Neutrophil (primary cell): ENCODE measurements at regions not wholly inside any gene's neighbourhood (a gene's known extent, or its start where the extent isn't known, plus 50 kb on each side); places are given as distances from the start of the nearest gene placed in this dataset.

Experiments used
- H3K27ac ChIP-seq: fragments of 200-600 bp; sonication (generic); 2 replicates; pipeline ENCODE4 v1.5.1; 2016; ENCODE audit warnings: mild to moderate bottlenecking, moderate library complexity
- H3K27me3 ChIP-seq: fragments of 200-600 bp; sonication (generic); 2 replicates; pipeline ENCODE4 v1.6.0; 2016; ENCODE audit warnings: mild to moderate bottlenecking
- H3K36me3 ChIP-seq: fragments of 200-600 bp; sonication (generic); 2 replicates; pipeline ENCODE4 v1.5.1; 2017
- H3K4me1 ChIP-seq, 2 experiments: fragments of 200-600 bp in 1 of 2; sonication (generic) in 1 of 2; 1 replicate in 1 of 2; 2 replicates in 1 of 2; pipeline versions ENCODE4 v1.5.1 to v1.6.1; 2013 to 2016; ENCODE audit warnings: low read depth in 1 of 2, low read length in 1 of 2, mild to moderate bottlenecking in 1 of 2, moderate library complexity in 1 of 2; ENCODE audit not compliant: control insufficient read depth in 1 of 2, insufficient read depth in 1 of 2
- H3K4me3 ChIP-seq, 2 experiments: fragments of 200-600 bp in 1 of 2; sonication (generic) in 1 of 2; 1 replicate in 1 of 2; 2 replicates in 1 of 2; pipeline ENCODE4 v1.5.1; 2013 to 2016; ENCODE audit warnings: low read depth in 1 of 2, low read length in 1 of 2, mild to moderate bottlenecking in 1 of 2, moderate library complexity in 1 of 2
- H3K9me3 ChIP-seq: fragments of 200-600 bp; sonication (generic); 2 replicates; pipeline ENCODE4 v1.5.1; 2016
- CTCF ChIP-seq: fragments of 200-600 bp; sonication (generic); IDR thresholded peaks from 2 replicates; pipeline ENCODE4 v1.5.1; 2016; ENCODE audit warnings: antibody characterized with exemption

- no peak for TF ChIP-seq CTCF
- Histone ChIP-seq H3K4me3 (no peak overlapping the region), H3K4me1 (no peaks in the 10 kb centered on the region), H3K27me3 (no peaks in the 10 kb centered on the region), H3K36me3 (no peaks in the 10 kb centered on the region), H3K27ac (no peak overlapping the region), H3K9me3 (no peaks in the 10 kb centered on the region)
Measured at GRCh38 chr15:95416576-95416975, 913.9 kb upstream of the NR2F2 start.

DNA sequence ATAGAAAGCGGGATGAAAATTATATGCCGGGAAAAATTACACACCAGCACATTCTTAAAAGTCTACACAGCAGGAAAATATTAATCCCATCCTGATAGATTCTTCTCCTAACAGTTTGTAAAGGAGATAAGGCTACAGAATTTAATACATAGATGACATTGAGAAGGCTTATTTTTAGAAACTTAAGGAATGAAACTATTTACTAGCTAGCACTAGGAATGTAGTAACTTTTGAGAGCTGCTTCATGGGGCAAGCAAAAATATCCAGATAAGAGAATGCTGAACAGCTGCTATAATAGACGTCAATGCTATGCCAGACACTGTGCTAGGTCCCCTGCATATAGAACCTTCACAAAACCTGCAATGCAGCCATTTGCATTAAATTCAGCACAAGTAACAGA, 912.7 kb upstream of the NR2F2 start:
- Histone ChIP-seq H3K36me3 (no peaks in the 10 kb centered on the region), H3K9me3 (no peaks in the 10 kb centered on the region), H3K27me3 (no peaks in the 10 kb centered on the region), H3K4me1 (no peaks in the 10 kb centered on the region), H3K4me3 (no peak overlapping the region), H3K27ac (no peak overlapping the region)
- no peak for TF ChIP-seq CTCF

DNA sequence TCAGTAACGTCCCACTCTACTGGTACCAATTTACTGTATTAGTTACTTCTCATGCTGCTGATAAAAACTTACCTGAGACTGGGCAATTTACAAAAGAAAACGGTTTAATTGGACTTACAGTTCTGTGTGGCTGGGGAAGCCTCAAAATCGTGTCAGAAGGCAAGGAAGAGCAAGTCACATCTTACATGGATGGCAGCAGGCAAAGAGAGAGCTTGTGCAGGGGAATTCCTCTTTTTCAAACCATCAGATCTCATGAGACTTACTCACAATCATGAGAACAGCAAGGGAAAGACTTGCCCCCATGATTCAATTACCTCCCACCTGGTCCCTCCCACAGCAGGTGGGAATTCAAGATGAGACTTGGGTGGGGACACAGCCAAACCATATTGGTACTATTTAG, 908.2 kb upstream of the NR2F2 start:
- H3K9me3 ChIP-seq, result peaks cover 1% of the 10 kb centered on the region
- H3K36me3 ChIP-seq, result no peaks in the 10 kb centered on the region
- TF ChIP-seq CTCF, result no peak
- no peaks in the 10 kb centered on the region for H3K27me3 ChIP-seq
- no peaks in the 10 kb centered on the region for H3K4me1 ChIP-seq
- H3K27ac ChIP-seq, result no peak overlapping the region
- H3K4me3 ChIP-seq, result no peak overlapping the region

DNA sequence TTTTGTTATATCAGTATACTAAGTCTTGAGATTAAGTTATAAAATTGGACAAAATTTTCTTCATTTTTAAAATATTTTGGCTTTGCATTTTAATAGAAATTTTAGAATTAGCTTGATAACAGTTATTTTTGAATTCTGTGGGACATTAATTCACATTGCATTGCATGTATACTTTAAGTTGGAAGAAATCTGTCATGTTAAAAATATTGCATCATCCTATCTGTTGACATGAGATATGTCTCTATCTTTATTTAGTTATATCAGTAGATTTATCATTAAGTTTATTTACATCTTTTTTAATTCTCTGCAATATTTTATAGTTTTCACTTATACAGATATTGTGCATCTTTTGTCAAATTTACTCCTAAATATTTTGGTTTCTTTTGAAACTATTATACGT, 904.6 kb upstream of the NR2F2 start:
- no peak overlapping the region for H3K27ac ChIP-seq
- no peaks in the 10 kb centered on the region for H3K36me3 ChIP-seq
- H3K27me3 ChIP-seq, result no peaks in the 10 kb centered on the region
- H3K9me3 ChIP-seq, result peaks cover 6% of the 10 kb centered on the region
- no peaks in the 10 kb centered on the region for H3K4me1 ChIP-seq
- no peak overlapping the region for H3K4me3 ChIP-seq
- no peak for TF ChIP-seq CTCF

- Histone ChIP-seq H3K27me3 (no peaks in the 10 kb centered on the region), H3K9me3 (peaks cover 6% of the 10 kb centered on the region), H3K4me1 (no peaks in the 10 kb centered on the region), H3K36me3 (no peaks in the 10 kb centered on the region), H3K27ac (no peak overlapping the region), H3K4me3 (no peak overlapping the region)
- TF ChIP-seq CTCF, result no peak
Measured at GRCh38 chr15:95429345-95429744, 901.2 kb upstream of the NR2F2 start.

DNA sequence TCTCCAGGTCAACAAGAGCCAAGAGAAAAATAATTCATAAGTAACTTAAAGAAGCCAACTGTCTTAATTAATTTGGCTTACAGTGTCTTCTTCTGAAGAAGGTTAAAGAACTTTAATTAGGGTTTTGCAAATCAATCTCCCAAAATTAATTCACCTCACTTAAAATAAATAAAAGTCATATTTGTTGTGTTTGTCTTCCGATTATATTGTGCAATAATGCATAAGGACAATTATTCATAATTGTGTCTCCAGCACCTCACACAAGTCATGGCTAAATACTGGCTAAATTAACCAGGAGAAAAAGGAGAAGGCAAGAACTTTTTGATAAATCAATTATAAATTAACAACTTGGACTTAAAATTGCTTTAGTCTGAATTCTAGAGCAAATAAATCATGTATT, 899.0 kb upstream of the NR2F2 start:
- Histone ChIP-seq H3K9me3 (peaks cover 6% of the 10 kb centered on the region), H3K27ac (no peak overlapping the region), H3K36me3 (no peaks in the 10 kb centered on the region), H3K4me1 (no peaks in the 10 kb centered on the region), H3K27me3 (no peaks in the 10 kb centered on the region), H3K4me3 (no peak overlapping the region)
- TF ChIP-seq CTCF, result no peak
